Fibroblast of lung (primary cell): ENCODE measurements at regions not wholly inside any gene's neighbourhood (a gene's known extent, or its start where the extent isn't known, plus 50 kb on each side); places are given as distances from the start of the nearest gene placed in this dataset.

ENCODE experiments used
- EZH2 ChIP-seq: IDR thresholded peaks from 2 replicates; pipeline ENCODE4 v1.5.1; 2012; ENCODE audit warnings: low read length, control low read depth, mild to moderate bottlenecking; ENCODE audit errors: missing control alignments
- TF ChIP-seq, protein P1 (sequence below), 2 donors: IDR thresholded peaks in 1 of 2; conservative IDR thresholded peaks in 1 of 2; 1 replicate in 1 of 2; 2 replicates in 1 of 2; pipeline ENCODE4 v1.5.1; 2011 to 2012; ENCODE audit warnings: low read length in 2 of 2, control low read depth in 1 of 2, inconsistent platforms in 1 of 2, low read depth in 1 of 2, mild to moderate bottlenecking in 1 of 2

DNA sequence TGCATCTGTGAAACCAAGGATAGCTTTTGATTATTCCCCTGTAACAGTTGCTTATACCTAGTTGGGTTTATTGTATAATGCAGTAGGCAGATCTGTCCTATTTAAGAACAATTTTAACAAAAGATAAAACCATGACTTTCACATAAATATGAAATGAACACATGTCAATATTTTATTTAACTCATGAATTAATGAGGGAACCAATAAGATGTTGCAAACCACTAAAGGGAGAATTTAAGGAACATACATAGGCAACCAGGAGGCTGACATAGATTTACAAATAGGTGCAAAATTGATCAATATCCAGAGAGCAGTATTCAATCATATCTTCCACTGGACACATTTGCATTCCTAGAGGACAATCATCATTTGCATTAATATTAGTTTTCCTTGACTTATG lies 280.0 kb upstream of the BRINP1 start:
- TF ChIP-seq, protein P1, sequence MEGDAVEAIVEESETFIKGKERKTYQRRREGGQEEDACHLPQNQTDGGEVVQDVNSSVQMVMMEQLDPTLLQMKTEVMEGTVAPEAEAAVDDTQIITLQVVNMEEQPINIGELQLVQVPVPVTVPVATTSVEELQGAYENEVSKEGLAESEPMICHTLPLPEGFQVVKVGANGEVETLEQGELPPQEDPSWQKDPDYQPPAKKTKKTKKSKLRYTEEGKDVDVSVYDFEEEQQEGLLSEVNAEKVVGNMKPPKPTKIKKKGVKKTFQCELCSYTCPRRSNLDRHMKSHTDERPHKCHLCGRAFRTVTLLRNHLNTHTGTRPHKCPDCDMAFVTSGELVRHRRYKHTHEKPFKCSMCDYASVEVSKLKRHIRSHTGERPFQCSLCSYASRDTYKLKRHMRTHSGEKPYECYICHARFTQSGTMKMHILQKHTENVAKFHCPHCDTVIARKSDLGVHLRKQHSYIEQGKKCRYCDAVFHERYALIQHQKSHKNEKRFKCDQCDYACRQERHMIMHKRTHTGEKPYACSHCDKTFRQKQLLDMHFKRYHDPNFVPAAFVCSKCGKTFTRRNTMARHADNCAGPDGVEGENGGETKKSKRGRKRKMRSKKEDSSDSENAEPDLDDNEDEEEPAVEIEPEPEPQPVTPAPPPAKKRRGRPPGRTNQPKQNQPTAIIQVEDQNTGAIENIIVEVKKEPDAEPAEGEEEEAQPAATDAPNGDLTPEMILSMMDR (conservative IDR thresholded peaks at IDR 0.05 in 1 of 2, IDR thresholded peaks at IDR 0.05 in 1 of 2; ENCODE audit: low read depth in 1 of 2, low read length in 2 of 2): no peak
- no peak for TF ChIP-seq EZH2
